ENCODE measurements at regions not wholly inside any gene's neighbourhood (a gene's known extent, or its start where the extent isn't known, plus 50 kb on each side); places are given as distances from the start of the nearest gene placed in this dataset.

DNA sequence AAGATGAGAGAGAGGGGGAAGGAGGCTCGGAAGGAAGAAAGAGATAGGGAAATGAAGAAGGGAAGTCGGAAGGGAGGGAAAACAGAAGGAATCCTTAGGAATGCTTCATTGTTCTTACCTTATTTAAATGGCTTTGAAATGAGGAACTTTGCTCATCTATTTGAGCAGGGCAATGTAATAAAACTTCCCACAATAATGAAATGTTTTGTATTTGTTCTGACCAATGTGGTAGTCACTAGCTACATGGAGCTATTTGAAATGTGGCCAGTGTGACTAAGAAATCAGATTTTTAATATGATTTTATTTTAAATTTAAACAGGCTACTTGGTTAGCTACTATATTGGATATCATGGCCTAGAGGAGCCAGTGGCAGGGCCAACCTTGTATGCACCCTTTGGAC is 510.6 kb downstream of the HTR7 start:
- DNase-seq = no peak

DNA sequence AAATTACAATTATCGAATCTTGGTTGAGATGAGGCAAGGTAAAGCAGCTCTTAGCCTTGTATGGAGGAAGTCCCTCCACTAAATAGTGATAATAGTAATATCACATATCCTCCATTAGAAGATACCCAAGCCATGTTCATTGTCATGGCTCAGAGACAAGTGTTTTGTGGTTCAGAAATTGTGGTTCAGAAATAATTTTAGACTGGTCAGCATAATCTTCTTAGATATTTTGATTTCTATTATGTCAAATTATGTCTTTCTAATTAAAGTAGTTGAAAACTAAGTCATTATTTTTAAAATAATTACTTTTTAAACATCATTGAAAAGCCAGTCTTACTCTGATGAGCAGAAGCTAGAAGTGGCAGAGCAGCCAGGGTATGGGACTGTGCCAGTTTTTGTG is 507.7 kb downstream of the HTR7 start:
- DNase-seq = no peak

DNA sequence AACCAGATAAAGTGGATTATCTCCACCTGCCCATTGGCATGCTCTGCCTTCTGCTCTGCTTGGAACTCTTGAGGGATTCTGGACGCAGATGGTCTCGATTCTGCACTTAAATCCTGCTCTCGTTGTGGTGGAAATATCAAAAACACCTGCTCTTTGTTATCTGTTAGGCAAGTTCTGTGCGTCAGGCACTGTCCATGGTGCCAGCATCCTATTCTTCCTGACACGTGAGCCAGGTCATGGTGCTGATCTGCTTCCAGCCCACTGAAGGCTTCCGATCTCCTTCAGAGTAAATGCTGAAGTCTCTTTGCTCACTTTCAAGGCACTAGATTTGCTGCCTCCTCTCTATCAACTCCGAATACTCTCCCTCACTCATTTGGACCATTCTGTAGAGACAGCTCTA is 505.6 kb downstream of the HTR7 start:
- no peak for DNase-seq

DNA sequence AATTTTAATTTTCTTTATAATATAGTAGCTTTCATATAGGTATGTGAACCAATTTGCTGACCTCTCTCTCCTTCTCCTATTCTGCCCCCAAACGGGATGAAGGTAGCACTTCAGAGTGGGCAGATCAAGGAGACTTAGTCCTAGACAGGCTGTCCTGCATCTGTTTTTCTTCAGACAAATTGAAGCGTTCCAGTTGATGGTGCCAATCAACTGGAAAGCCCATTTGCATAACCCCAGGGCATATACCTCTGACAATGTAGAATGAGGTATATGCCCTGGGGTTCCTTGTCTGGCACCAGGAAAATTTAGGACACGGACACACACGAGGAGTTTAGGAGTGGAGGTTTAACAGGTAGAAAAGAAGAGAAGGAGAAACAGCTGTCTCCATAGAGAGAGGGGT is 502.9 kb downstream of the HTR7 start:
- DNase-seq = no peak

DNA sequence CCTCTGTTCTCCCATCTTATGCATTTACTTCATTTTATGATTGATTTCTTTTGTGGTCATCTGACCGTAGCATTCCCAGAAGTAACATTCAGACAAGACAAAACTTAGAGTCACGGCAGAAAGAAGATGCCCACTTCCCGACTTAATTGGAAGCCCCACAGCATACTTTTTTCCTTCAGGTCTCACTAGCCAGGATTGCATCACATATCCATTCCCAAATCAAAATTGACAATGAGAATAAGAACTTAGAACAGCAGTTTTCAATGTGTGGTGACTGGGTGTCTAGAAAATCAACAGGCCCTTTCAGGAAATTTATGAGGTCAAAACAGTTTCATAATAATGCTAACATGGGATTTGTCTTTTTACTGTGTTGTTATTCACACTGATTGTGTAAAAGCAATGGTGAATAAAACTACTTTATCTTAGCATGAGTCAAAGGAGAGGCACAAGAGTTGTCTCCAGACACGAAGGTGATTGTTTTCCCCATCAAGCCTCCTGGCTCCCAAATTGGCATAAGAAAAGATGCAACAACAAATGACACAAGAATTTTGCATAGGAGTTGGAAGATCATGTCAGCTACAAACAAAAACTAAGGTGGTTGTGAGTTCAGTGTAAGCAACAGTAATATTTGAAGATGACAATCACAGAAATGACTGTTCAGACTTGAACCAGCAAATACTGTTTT is 493.9 kb downstream of the HTR7 start:
- no peak for DNase-seq

DNA sequence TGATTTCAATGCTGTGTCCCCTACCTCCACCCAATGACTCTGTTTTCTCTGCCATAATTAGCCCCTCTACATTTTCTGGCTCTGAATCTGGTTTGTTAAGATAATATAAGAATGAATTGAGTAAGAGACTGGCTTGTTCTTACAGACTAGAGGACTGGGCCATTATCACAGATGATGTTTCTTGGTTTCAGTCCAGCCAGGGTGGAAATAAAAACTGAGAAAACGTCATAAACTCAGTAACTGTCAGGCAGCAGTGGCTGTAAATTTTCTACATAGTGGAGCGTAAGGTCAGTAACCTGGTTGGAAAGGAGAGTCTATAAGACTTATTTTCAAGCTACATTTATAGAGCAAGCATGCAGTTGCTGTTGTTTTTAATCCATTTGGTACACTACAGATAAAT is 485.4 kb downstream of the HTR7 start:
- DNase-seq = no peak

DNA sequence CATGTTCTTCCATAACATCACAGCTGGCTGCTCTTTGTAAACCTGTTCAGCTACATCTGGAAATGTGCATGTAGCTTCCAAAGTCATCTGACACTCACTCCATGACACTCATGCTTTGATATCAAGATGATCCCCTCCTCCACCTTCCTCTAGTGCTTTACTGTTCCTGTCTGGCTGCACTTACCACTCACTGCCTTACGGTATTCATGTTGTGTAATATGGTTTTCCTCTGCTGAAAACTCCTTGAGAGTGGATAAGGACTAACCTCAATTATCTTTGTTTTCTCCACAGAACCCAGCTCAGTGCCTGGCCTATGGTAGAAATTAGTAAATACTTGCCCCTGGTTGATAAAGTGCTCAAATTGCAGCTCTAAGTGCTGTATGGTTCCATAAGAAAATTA is 483.9 kb downstream of the HTR7 start:
- DNase-seq = no peak

DNA sequence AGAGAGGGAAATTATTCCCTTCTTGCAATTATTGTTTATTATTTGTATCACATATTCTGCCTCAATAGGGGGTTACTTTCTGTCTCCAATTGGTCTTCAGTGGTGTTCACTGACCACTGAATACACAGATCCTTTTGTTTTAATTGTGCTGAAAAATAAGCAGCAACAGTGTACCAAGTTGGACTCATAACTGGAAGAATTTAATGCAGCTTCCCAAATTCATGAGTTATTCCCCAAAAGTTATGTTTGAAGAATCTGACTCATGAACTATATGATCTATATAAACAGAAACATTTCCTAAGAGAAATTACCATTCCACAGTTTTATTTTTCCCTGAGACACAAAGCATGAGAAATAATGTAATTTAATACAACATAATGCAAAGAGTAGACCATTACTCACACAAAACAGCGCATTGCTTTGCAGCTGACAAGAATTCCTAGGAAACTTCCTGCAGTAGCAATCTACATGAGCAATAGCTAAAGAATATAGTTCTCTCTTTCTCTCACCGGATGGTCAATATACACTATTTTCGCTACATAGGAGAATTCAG is 479.2 kb downstream of the HTR7 start:
- DNase-seq = no peak

DNA sequence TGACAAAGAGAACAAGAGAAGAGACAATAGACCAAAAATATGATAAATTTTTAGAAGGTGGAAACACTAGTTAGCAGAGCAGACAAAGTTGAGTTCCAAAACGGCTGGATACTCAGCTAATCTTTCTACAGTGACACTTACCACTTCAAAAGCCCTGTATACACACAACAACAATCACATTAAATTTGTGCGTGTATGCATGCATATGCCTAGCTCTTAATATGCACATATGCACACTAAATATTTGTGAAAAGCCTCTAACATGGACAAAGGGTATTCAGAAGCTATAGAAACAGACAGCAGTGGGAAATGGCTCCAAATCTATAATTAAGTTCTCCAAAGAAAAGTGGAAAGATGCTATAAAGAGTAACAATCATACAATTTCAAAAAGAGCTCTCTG is 476.4 kb downstream of the HTR7 start:
- DNase-seq = no peak

DNA sequence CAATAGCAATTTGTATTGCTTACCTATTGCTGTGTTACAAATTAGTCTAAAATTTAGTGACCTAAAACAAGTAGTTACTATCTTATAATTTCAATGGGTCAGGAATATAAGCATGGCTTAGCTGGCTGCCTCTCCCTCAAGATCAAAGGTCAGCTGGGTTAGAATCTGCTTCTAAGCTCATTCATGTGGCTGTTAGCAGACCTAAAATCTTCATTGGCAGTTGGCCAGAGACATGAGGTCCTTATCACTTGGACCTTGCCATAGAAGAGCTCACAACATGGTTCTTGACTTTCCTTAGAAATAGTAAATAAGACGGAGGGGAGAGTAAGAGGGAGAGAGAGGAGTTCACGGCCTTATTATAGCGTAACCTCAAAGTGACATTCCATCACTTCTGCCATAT is 468.0 kb downstream of the HTR7 start:
- DNase-seq = no peak

DNA sequence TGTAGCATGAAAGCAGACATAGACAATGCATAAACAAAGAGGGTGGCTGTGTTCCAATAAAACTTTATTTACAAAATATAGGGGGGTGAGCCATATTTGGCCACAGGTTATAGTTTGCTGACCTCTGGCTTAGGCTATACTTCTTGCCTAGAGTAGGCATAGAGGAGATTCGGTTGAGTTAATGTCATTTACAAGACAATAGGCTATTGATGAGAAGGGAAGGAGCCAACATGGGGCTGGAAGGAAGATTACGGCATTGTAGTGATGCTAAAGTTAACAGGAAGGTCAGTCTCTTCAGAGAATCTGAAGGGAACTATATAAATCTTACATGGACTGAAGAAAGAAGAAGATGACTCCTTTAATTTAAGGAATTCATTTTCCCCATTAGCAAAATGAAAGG is 463.5 kb downstream of the HTR7 start:
- DNase-seq = no peak

DNA sequence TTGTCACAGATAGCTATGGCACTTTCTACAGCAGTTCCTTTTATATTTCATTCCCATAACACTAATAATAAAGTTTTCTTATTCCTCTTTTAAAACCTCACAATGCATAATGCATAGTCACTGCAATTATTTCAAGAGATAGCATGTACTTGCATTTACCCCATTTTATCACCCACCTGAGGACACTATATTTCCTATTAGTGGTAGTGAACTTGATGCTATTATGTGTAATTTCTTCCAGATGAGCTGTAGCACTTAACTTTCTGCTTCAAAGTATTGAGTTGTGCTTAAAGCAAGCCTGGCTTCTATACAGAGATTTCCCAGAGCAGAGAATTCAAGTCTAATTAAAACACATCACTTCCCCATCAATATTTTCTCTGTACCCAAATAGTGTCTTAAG is 461.1 kb downstream of the HTR7 start:
- DNase-seq = no peak

DNA sequence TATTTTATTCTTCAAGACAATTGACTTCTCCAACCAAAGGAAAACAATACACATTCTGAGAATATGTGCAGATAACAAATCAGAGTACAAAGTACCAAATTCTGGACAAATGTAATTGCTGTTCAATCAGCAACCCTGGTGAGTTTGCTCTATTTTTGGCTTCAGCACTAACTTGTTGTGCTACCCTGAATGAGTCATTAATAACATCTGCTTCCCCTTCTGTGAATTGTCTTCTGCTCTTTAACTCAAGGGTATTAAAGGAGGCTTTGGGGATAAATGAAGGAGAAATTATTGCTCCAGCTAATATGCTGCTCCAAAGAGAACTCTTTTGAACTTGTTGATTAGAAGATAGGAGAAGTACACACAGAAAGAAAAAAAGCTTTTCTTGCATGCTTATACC is 459.3 kb downstream of the HTR7 start:
- peak in 1 of 3 experiments; percentile 40 for DNase-seq

DNA sequence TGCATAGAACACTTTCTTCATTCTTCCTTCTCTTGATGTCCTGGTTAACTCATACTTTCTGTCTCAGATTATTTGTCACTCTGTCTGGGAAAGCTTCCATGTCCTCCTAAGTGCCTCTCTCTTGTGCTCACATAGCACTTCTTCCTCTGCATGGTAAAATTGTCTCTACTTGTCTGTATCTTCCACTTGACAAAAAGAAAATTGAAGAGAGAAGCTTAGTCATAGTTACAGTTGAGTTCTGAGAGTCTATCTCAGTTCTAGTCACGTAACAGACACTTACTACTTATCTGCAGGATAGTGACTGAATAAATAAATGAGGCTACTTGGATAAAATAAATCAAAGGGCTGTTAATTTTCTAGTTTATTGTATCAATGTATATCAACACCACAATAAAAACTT is 458.1 kb downstream of the HTR7 start:
- no peak for DNase-seq

DNA sequence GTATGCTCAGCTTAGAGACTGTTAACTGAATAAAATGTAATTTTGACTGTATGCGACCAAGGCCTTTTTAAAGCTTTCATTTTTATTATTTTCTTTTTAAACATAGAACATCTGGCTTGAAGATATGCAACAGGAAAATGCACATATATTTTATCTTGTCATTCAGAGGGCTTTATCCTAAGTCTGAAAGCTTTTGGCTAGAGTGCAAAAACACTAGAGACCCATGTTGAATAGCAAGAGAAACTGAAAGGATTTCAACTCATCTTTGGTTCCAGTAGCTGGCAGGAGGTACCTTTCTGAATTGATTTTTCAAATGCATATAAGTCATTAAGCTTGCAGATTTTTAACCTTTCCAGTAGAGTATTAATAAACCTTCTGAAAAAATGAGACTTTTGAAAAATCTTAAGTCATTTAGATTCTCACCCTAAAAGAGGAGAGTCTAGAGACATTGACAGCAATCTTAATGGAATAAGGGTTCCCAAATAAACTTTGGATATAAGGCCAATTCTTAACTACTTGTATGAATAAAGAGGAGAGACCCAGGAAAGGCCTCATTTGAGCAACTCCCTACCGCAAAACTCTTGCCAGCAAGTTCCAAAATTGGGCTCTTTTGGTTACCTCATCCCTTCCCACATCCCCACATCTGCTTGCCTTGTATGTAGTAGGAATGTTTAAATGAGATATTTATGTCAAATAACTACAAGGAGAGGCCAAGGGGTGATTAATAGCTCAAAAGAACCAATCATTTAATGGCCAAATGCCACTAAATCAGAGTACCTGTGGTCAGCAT is 454.4 kb downstream of the HTR7 start:
- DNase-seq = no peak

DNA sequence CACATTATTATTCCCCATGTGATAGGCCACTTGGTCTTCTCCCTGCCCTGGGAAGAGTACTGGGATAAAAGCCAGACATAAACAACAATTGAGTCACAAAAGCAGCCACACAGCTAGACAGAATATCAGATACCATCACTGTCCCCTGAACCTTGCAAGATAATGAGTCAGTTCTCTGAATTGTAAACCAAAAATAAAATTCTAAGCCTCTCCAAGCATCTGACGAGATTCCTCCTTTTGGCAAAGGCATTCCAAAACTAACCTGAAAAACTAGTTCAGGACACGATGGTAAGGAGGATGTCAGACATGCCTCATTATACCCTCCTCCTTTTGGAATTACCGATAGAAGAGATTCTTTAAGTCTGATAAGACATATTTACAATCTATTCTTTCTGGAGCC is 450.7 kb downstream of the HTR7 start:
- DNase-seq = no peak

DNA sequence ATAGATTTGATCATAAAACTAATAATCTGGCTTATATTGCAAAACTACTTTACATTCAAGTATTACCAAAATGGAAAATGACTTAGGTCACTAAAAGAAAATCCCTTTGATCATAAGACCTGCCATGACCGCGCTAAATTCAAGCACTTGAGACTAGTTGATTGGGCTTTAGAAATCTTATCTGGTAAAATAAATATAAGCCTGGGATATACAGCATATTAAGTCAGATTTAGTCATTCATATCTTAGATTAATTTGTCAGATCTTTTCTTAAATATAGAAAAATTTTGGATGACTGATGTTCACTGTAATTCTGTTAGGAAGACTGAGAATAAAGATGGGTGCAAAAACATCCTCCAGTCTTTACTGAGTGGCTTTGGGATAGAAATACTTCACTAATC is 450.0 kb downstream of the HTR7 start:
- DNase-seq = no peak

DNA sequence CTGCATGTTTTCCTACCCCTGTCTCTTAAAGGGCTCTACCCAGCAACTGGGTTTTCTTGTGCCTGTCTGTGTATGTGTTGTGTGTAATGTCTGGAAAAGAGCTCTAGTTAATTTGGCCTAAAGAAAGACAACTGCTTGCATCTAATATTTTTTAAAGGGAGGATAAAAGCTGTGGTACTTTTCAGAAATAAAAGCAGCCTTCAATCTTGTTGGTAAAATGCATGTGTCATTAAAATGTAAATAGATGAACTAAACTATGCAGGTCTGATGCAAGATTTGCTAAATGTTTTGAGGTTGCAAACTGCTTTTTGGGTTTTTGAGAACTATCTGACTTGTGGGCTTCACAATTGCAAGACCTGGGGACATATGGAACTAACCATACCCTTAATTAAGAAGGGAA is 445.3 kb downstream of the HTR7 start:
- no peak for DNase-seq

DNA sequence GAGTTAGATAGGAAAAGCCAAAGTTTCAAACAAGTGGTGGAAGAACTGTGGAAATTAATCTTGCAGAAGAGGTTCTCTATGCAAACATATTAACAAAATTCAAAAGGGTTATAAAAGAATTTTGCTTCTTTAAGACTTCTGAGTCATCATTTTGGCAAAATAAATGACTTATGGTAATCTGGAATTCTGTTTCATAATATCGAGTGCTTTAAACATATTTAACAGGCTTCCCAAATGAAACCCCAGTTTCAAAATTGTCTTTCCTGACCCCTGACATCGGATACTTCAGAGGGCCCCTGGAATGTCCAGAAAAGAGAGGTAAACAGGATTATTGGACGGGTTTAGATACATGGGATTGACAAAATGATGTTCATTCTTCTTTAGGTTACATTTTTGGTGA is 444.6 kb downstream of the HTR7 start:
- DNase-seq = no peak

DNA sequence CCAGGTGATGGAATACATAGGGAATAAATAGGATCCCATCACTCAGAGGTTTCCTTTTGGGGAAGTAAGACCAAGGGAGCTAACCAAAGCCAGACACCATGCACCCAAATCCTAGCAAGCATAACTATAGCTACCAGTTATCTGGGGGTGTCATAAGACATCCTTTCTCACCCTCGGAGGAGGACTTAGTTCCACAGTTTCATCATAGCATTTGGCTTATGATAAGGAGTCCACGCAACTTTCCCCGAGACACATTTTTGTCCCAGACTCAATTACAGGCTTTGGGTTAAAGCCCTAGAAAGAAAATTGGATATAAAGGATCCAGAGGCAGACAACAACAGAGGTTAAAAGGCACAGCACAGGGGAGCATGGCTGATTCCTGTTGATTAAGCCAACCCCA is 442.9 kb downstream of the HTR7 start:
- no peak for DNase-seq

DNA sequence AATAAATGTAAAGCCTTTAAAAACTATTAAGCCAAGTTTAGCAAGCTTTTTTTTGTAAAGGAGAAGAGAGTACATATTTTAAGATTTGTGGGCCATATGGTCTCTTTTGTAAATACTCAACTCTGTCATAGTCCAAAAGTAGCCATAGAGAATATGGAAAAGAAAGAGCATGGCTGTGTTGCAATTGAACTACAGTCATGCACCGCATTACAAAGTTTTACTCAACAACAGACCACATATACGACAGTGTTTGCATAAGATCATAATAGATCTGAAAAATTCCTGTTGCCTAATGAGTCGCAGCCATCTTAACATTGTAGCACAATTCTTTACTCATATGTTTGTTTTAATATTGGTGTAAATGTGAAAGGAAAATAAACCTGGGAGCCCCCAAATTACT is 440.8 kb downstream of the HTR7 start:
- no peak for DNase-seq

DNA sequence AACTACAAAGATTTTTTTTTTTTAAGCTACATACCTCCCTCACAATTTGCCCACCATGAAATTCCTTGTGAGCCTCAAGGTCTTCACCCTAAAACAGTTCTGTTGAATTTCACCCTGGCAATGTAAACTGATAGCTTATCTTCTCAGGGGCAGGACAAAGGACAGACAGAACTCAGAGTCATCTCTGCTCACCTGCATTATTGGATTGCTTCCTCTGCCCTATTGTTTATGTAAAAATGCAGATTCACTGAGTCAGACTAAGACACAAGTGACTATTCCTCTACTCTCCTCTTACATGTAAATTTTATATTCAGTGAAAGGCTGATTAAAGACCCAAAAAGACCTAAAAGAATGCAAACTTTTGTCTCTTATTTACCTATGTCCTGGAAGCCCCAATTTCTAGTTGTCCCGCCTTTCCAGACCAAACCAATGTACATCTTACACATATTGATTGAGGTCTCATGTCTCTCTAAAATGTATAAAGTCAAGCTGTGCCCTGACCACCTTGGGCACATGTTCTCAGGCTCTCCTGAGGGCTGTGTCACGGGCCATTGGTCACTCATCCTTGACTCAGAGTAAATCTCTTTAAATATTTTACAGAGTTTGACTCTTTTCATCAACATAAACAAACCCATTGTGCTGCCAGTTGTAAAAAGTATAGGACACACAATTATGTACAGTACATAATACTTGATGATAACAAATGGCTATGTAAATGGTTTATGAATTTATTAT is 440.2 kb downstream of the HTR7 start:
- DNase-seq = no peak

DNA sequence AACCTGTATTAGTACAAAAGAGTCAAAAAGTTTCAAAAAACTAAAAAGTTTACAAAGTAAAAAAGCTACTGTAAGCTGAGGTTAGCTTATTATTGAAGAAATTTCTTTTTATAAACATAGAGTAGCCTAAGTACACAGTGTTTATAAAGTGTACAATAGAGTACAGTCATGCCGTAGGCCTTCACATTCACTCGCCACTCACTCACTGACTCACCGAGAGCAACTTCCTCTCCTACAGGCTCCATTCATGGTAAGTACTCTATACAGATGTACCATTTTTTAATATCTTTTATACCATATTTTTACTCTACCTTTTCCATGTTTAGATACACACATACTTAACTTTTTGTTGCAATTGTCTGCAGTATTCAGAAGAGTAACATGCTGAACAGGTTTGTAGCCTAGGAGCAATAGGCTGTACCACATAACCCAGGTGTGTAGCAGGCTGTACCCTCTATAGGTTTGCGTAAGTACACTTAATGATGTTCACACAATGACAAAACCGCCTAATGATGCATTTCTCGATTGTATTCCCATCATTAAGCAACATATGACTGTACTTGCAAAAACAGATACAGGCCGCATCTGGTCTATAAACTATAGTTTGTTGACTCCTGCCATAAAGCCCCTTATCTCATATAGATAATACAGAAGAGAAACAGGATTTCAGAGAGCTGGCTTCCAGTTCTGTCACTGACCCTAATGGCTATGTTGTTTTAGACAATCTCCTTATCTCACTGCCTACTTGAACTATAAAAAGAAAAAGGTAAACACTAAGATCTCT is 438.8 kb downstream of the HTR7 start:
- no peak for DNase-seq

Data from NCI-H1417 (cell line).